H1 (cell line): ENCODE measurements at regions not wholly inside any gene's neighbourhood (a gene's known extent, or its start where the extent isn't known, plus 50 kb on each side); places are given as distances from the start of the nearest gene placed in this dataset.

Experiments used
- CTCF ChIA-PET: fragments of 300-600 bp; sonication (Branson Sonifier 250); formaldehyde crosslinking; loops from one replicate; lab custom pipeline; 2021; ENCODE audit not compliant: partially characterized antibody; lab: Charles Lee
- POLR2A ChIA-PET: fragments of 300-600 bp; sonication (Branson Sonifier 250); formaldehyde crosslinking; loops from one replicate; lab custom pipeline; 2021; ENCODE audit warnings: inconsistent platforms; ENCODE audit not compliant: partially characterized antibody; lab: Charles Lee
- DNase-seq, 2 experiments: peaks; one replicate each; pipeline versions ENCODE4 v3.0.0 to v3.0.0-alpha.2; 2010 to 2022; ENCODE audit warnings: low spot score in 2 of 2, low read depth in 1 of 2, mixed read lengths in 1 of 2
- FAIRE-seq: peaks from 2 replicates; lab custom pipeline; 2011; peaks lifted over from hg19 to GRCh38; lab: Jason Lieb, UNC
- H2AFZ ChIP-seq: 2 replicates; pipeline ENCODE4 v1.8.1; 2012; ENCODE audit warnings: low read length, inconsistent platforms
- H2AK5ac ChIP-seq: 2 replicates; pipeline ENCODE4 v1.6.1; 2013; ENCODE audit warnings: low read depth, low read length
- H2BK120ac ChIP-seq: replicated peaks from 2 replicates; pipeline ENCODE3; 2013; ENCODE audit warnings: low read depth, low read length, inconsistent platforms
- H2BK12ac ChIP-seq: 2 replicates; pipeline ENCODE4 v1.6.1; 2013; ENCODE audit warnings: low read depth, low read length
- H2BK15ac ChIP-seq: 2 replicates; pipeline ENCODE4 v1.6.1; 2013; ENCODE audit warnings: low read length
- H2BK20ac ChIP-seq: 2 replicates; pipeline ENCODE4 v1.6.1; 2013; ENCODE audit warnings: low read length
- H2BK5ac ChIP-seq: 2 replicates; pipeline ENCODE4 v1.6.1; 2013; ENCODE audit warnings: low read depth, low read length
- H3K14ac ChIP-seq: 2 replicates; pipeline ENCODE4 v1.6.1; 2013; ENCODE audit warnings: inconsistent platforms; ENCODE audit not compliant: insufficient read length
- H3K18ac ChIP-seq: 2 replicates; pipeline ENCODE4 v1.6.1; 2013; ENCODE audit warnings: low read length; ENCODE audit errors: extremely low read depth
- H3K23ac ChIP-seq: 2 replicates; pipeline ENCODE4 v1.6.1; 2013; ENCODE audit warnings: inconsistent platforms; ENCODE audit not compliant: insufficient read length
- H3K23me2 ChIP-seq: 2 replicates; pipeline ENCODE4 v1.6.1; 2013; ENCODE audit warnings: low read depth, low read length
- H3K27ac ChIP-seq: 2 replicates; pipeline ENCODE4 v1.6.1; 2011; ENCODE audit warnings: low read depth, low read length, inconsistent platforms
- H3K27me3 ChIP-seq, 4 experiments: replicated peaks in 1 of 4; 1 replicate in 1 of 4; 2 replicates in 3 of 4; pipeline versions ENCODE4 v1.6.1 to v1.8.1; 2011 to 2013; ENCODE audit warnings: low read length in 3 of 4, mild to moderate bottlenecking in 3 of 4, inconsistent platforms in 2 of 4, mixed read lengths in 2 of 4, moderate library complexity in 1 of 4; ENCODE audit not compliant: control insufficient read depth in 3 of 4, insufficient read depth in 3 of 4; ENCODE audit errors: extremely low read depth in 1 of 4
- H3K36me3 ChIP-seq, 4 experiments: 2 replicates each; pipeline versions ENCODE4 v1.6.1 to v1.8.1; 2011 to 2013; ENCODE audit warnings: mild to moderate bottlenecking in 4 of 4, low read length in 3 of 4, moderate library complexity in 2 of 4, control low read depth in 1 of 4, inconsistent platforms in 1 of 4; ENCODE audit not compliant: insufficient read depth in 4 of 4, control insufficient read depth in 2 of 4
- H3K4ac ChIP-seq: replicated peaks from 2 replicates; pipeline ENCODE3; 2013; ENCODE audit warnings: low read length, low read depth, mixed read lengths, inconsistent platforms; ENCODE audit not compliant: insufficient read length
- H3K4me1 ChIP-seq, 4 experiments: replicated peaks in 1 of 4; 1 replicate in 1 of 4; 2 replicates in 3 of 4; pipeline versions ENCODE4 v1.6.1 to v1.8.1; 2011 to 2013; ENCODE audit warnings: low read length in 3 of 4, inconsistent platforms in 2 of 4, mixed read lengths in 1 of 4; ENCODE audit not compliant: insufficient read depth in 4 of 4, control insufficient read depth in 3 of 4
- H3K4me2 ChIP-seq, 2 experiments: 2 replicates each; pipeline versions ENCODE4 v1.6.1 to v1.8.1; 2011 to 2013; ENCODE audit warnings: low read depth in 2 of 2, low read length in 2 of 2, control low read depth in 1 of 2, inconsistent platforms in 1 of 2, mild to moderate bottlenecking in 1 of 2; ENCODE audit not compliant: insufficient read depth in 1 of 2
- H3K4me3 ChIP-seq, 4 experiments: fragments of 200-600, 300-600 bp in 1 of 4; sonication (generic), shearing (Covaris generic), sonication (Bioruptor Twin) in 1 of 4; 2 replicates each; pipeline versions ENCODE4 v1.5.1 to v1.8.1; 2011 to 2016; ENCODE audit warnings: low read length in 4 of 4, low read depth in 3 of 4, control low read depth in 2 of 4, inconsistent platforms in 2 of 4, mild to moderate bottlenecking in 2 of 4, mixed read lengths in 1 of 4, moderate library complexity in 1 of 4; ENCODE audit not compliant: insufficient read depth in 2 of 4; ENCODE audit errors: extremely low read depth in 1 of 4
- H3K56ac ChIP-seq: replicated peaks from 2 replicates; pipeline ENCODE3; 2013; ENCODE audit warnings: low read depth, mild to moderate bottlenecking, mixed read lengths, low read length, inconsistent platforms; ENCODE audit not compliant: insufficient read length
- H3K79me1 ChIP-seq: 2 replicates; pipeline ENCODE4 v1.6.1; 2013; ENCODE audit warnings: low read depth, low read length, control low read depth
- H3K79me2 ChIP-seq, 2 experiments: 2 replicates each; pipeline versions ENCODE4 v1.6.1 to v1.8.1; 2012 to 2013; ENCODE audit warnings: low read length in 2 of 2, mild to moderate bottlenecking in 2 of 2, inconsistent platforms in 1 of 2; ENCODE audit not compliant: insufficient read depth in 2 of 2, control insufficient read depth in 1 of 2
- H3K9ac ChIP-seq, 4 experiments: replicated peaks in 1 of 4; 1 replicate in 1 of 4; 2 replicates in 3 of 4; pipeline versions ENCODE4 v1.6.1 to v1.8.1; 2011 to 2013; ENCODE audit warnings: low read depth in 3 of 4, low read length in 3 of 4, control low read depth in 2 of 4, mild to moderate bottlenecking in 2 of 4, moderate library complexity in 2 of 4, inconsistent platforms in 1 of 4; ENCODE audit errors: extremely low read depth in 1 of 4
- H3K9me3 ChIP-seq, 2 experiments: 2 replicates each; pipeline versions ENCODE4 v1.6.1 to v1.8.1; 2012 to 2013; ENCODE audit warnings: mild to moderate bottlenecking in 2 of 2, moderate library complexity in 2 of 2, control low read depth in 1 of 2, inconsistent platforms in 1 of 2, low read depth in 1 of 2, low read length in 1 of 2, mixed read lengths in 1 of 2; ENCODE audit not compliant: insufficient read depth in 2 of 2
- H4K20me1 ChIP-seq, 2 experiments: replicated peaks in 1 of 2; 2 replicates each; pipeline versions ENCODE3 to v1.8.1; 2011 to 2013; ENCODE audit warnings: inconsistent platforms in 2 of 2, low read length in 2 of 2, mild to moderate bottlenecking in 1 of 2; ENCODE audit not compliant: insufficient read depth in 2 of 2, control insufficient read depth in 1 of 2
- H4K5ac ChIP-seq: 2 replicates; pipeline ENCODE4 v1.6.1; 2013; ENCODE audit warnings: low read length, low read depth, mixed read lengths, inconsistent platforms; ENCODE audit not compliant: insufficient read length
- H4K8ac ChIP-seq: 2 replicates; pipeline ENCODE4 v1.8.0; 2013; ENCODE audit warnings: mild to moderate bottlenecking, moderate library complexity, low read length, inconsistent platforms; ENCODE audit not compliant: insufficient read depth; ENCODE audit errors: extremely low read depth
- H4K91ac ChIP-seq: replicated peaks from 2 replicates; pipeline ENCODE3; 2013; ENCODE audit warnings: low read length, mixed read lengths, inconsistent platforms; ENCODE audit not compliant: insufficient read length
- CBX5 ChIP-seq: fragments of 300-800, 300-1000 bp; sonication (generic); IDR thresholded peaks from 2 replicates; pipeline ENCODE4 v1.7.1; 2016; ENCODE audit warnings: antibody characterized with exemption, low read length, low read depth
- CEBPB ChIP-seq: IDR thresholded peaks from 2 replicates; pipeline ENCODE4 v1.6.1; 2012; ENCODE audit warnings: low read depth, low read length
- CHD1 ChIP-seq: IDR thresholded peaks from 2 replicates; pipeline ENCODE4 v1.6.1; 2012; ENCODE audit warnings: low read depth, low read length, improper control_type of control experiment
- E2F6 ChIP-seq: IDR thresholded peaks from 2 replicates; pipeline ENCODE4 v1.6.1; 2012; ENCODE audit warnings: inconsistent platforms
- EP300 ChIP-seq, 2 experiments: IDR thresholded peaks; 1 replicate in 1 of 2; 2 replicates in 1 of 2; pipeline ENCODE4 v1.6.1; 2011 to 2012; ENCODE audit warnings: low read depth in 2 of 2, low read length in 2 of 2, mild to moderate bottlenecking in 2 of 2, borderline replicate concordance in 1 of 2, inconsistent platforms in 1 of 2, moderate library complexity in 1 of 2
- HDAC6 ChIP-seq: IDR thresholded peaks from one replicate; pipeline ENCODE4 v1.7.1; 2012; ENCODE audit warnings: low read depth, mild to moderate bottlenecking, inconsistent platforms, low read length, moderate library complexity
- KDM5A ChIP-seq: fragments of 200-600 bp; IDR thresholded peaks from 2 replicates; pipeline ENCODE4 v1.7.1; 2012; ENCODE audit warnings: mild to moderate bottlenecking, low read length, inconsistent platforms, mixed read lengths
- NANOG ChIP-seq: IDR thresholded peaks from 2 replicates; pipeline ENCODE4 v1.6.1; 2011; ENCODE audit warnings: low read length, low read depth, mild to moderate bottlenecking, inconsistent platforms; ENCODE audit not compliant: insufficient read depth, poor library complexity, severe bottlenecking
- POLR2A ChIP-seq, 2 experiments: IDR thresholded peaks; 1 replicate in 1 of 2; 2 replicates in 1 of 2; pipeline ENCODE4 v1.6.1; 2011; ENCODE audit warnings: low read depth in 2 of 2, low read length in 2 of 2, mild to moderate bottlenecking in 2 of 2; ENCODE audit errors: control extremely low read depth in 1 of 2
- POLR2AphosphoS5 ChIP-seq: IDR thresholded peaks from 2 replicates; pipeline ENCODE4 v1.6.1; 2011; ENCODE audit warnings: low read depth, low read length
- POU5F1 ChIP-seq: IDR thresholded peaks from 2 replicates; pipeline ENCODE4 v1.6.1; 2011; ENCODE audit warnings: low read depth, mild to moderate bottlenecking, low read length, moderate library complexity
- SIX5 ChIP-seq: IDR thresholded peaks from 2 replicates; pipeline ENCODE4 v1.6.1; 2011; ENCODE audit warnings: mild to moderate bottlenecking, low read depth, low read length
- SP1 ChIP-seq: IDR thresholded peaks from 2 replicates; pipeline ENCODE4 v1.6.1; 2011; ENCODE audit warnings: low read depth, low read length
- TCF12 ChIP-seq: IDR thresholded peaks from 2 replicates; pipeline ENCODE4 v1.6.1; 2011; ENCODE audit warnings: low read depth, mild to moderate bottlenecking, low read length
- YY1 ChIP-seq: IDR thresholded peaks from 2 replicates; pipeline ENCODE4 v1.6.1; 2011; ENCODE audit warnings: low read depth, mild to moderate bottlenecking, low read length
- WGBS, 2 experiments: shearing (Covaris generic) in 1 of 2; methylation state at CpG; one replicate each; pipeline versions ENCODE4 v1.1.6 to v1.1.7; 2013 to 2015; ENCODE audit warnings: low lambda C conversion rate in 2 of 2, mixed read lengths in 2 of 2, inconsistent platforms in 1 of 2, low coverage in 1 of 2, missing lambda C conversion rate in 1 of 2; ENCODE audit not compliant: insufficient replicate concordance in 2 of 2, insufficient coverage in 1 of 2, insufficient read length in 1 of 2; ENCODE audit errors: extremely low coverage in 1 of 2, missing lambda C conversion rate in 1 of 2; 5-methylcytosine and 5-hydroxymethylcytosine counted together

GRCh38 chr3:159593927-159594605 is 394.6 kb upstream of the IL12A start:
- Histone ChIP-seq H4K8ac (no peak overlapping the region), H2BK20ac (no peak overlapping the region), H2AK5ac (no peak overlapping the region), H3K9me3 (no peaks in the 10 kb centered on the region), H3K27ac (no peak overlapping the region), H3K27me3 (no peaks in the 10 kb centered on the region), H2BK12ac (no peak overlapping the region), H4K20me1 (no peaks in the 10 kb centered on the region), H2BK120ac (no peak overlapping the region), H3K23me2 (no peaks in the 10 kb centered on the region), H3K79me1 (no peaks in the 10 kb centered on the region), H4K91ac (no peak overlapping the region), H4K5ac (no peak overlapping the region), H2BK15ac (no peak overlapping the region), H3K56ac (no peak overlapping the region), H3K9ac (no peak overlapping the region), H3K4me2 (no peak overlapping the region), H3K36me3 (no peaks in the 10 kb centered on the region), H3K4me3 (no peak overlapping the region), H2BK5ac (no peak overlapping the region), H3K4ac (no peak overlapping the region), H3K4me1 (no peaks in the 10 kb centered on the region), H3K79me2 (no peaks in the 10 kb centered on the region), H3K14ac (no peak overlapping the region), H3K23ac (no peak overlapping the region), H2AFZ (no peak overlapping the region), H3K18ac (no peak overlapping the region)
- WGBS, 2 experiments = 86% methylated on average over 3 of the region's 3 CpGs; no CpG with 5 or more reads in 1 of the 2 experiments
- ChIA-PET POLR2A (no interaction called here), CTCF (interaction anchor here (0.8 to 1.9 kb wide), 8 partner anchors 10 to 333 kb away, joined by 3 to 5 read pairs (median 4); no protein-coding TSS in a partner anchor)
- DNase-seq (no peak), FAIRE-seq (no peak)
- TF ChIP-seq SIX5 (no peak), POU5F1 (no peak), HDAC6 (no peak), CEBPB (no peak), KDM5A (no peak), NANOG (no peak), POLR2A (IDR thresholded peaks at IDR 0.05; ENCODE audit: control extremely low read depth in 1 of 2, low read depth in 2 of 2, low read length in 2 of 2) (no peak), CBX5 (no peak), CHD1 (no peak), TCF12 (no peak), YY1 (no peak), E2F6 (no peak), POLR2AphosphoS5 (no peak), EP300 (IDR thresholded peaks at IDR 0.05; ENCODE audit: borderline replicate concordance in 1 of 2, low read depth in 2 of 2, low read length in 2 of 2) (no peak), SP1 (no peak)
